Spinal cord (tissue), 9 donors: ENCODE measurements at regions not wholly inside any gene's neighbourhood (a gene's known extent, or its start where the extent isn't known, plus 50 kb on each side); places are given as distances from the start of the nearest gene placed in this dataset.
"Not testable (repeated sequence)": the region's sequence is repeated elsewhere in the genome, so short reads cannot be mapped to it uniquely, and the experiment has no call there.

ENCODE experiments used
- DNase-seq, 6 donors: peaks; one replicate each; pipeline versions ENCODE4 v3.0.0 to v3.0.0-alpha.2; 2013 to 2015; ENCODE audit warnings: low spot score in 6 of 6, low read depth in 4 of 6
- H3K27ac ChIP-seq: one replicate; pipeline ENCODE4 v1.5.1; 2013; ENCODE audit warnings: low read depth, low read length, control low read depth
- H3K27me3 ChIP-seq: one replicate; pipeline ENCODE4 v1.6.1; 2013; ENCODE audit warnings: low read length; ENCODE audit not compliant: control insufficient read depth, insufficient read depth
- H3K36me3 ChIP-seq: one replicate; pipeline ENCODE4 v1.6.1; 2013; ENCODE audit warnings: low read length; ENCODE audit not compliant: control insufficient read depth, insufficient read depth
- H3K4me1 ChIP-seq: one replicate; pipeline ENCODE4 v1.6.1; 2013; ENCODE audit warnings: low read length; ENCODE audit not compliant: control insufficient read depth, insufficient read depth
- H3K4me3 ChIP-seq: one replicate; pipeline ENCODE4 v1.5.1; 2013; ENCODE audit warnings: low read depth, low read length, control low read depth
- H3K9me3 ChIP-seq: one replicate; pipeline ENCODE4 v1.6.1; 2013; ENCODE audit warnings: low read length; ENCODE audit not compliant: control insufficient read depth, insufficient read depth
- WGBS: methylation state at CpG from one replicate; pipeline ENCODE4 v1.1.5; 2013; ENCODE audit warnings: missing lambda C conversion rate; ENCODE audit not compliant: insufficient coverage; 5-methylcytosine and 5-hydroxymethylcytosine counted together
- donor health status: healthy.

- DNase-seq, result no peak
- 82% methylated on average over 10 of the region's 11 CpGs for WGBS
- H3K36me3 ChIP-seq, result no peaks in the 10 kb centered on the region
- no peak overlapping the region for H3K4me3 ChIP-seq
- H3K27me3 ChIP-seq, result no peaks in the 10 kb centered on the region
- H3K4me1 ChIP-seq, result peaks cover 9% of the 10 kb centered on the region
- H3K9me3 ChIP-seq, result peaks cover 2% of the 10 kb centered on the region
- no peak overlapping the region for H3K27ac ChIP-seq
These were observed 87.9 kb downstream of the ADAMTS15 start for GRCh38 chr11:130536106-130537040.

GRCh38 chr11:130539680-130540079 is 91.2 kb downstream of the ADAMTS15 start:
- H3K4me3 ChIP-seq, H3K4me1 ChIP-seq: not testable (repeated sequence)
- WGBS, result 100% methylated on average over 1 of the region's 1 CpG

GRCh38 chr11:130544266-130544665 is 95.8 kb downstream of the ADAMTS15 start:
- H3K4me1 ChIP-seq, result no peaks in the 10 kb centered on the region

More at GRCh38 chr11:130539680-130540079, 91.2 kb downstream of the ADAMTS15 start:
- not testable (repeated sequence) for H3K27ac ChIP-seq, H3K36me3 ChIP-seq, H3K27me3 ChIP-seq, DNase-seq, H3K9me3 ChIP-seq

GRCh38 chr11:130545449-130546072 is 97.1 kb downstream of the ADAMTS15 start:
- 100% methylated on average over 1 of the region's 4 CpGs for whole genome bisulfite sequencing
- H3K9me3 ChIP-seq, result peaks cover 2% of the 10 kb centered on the region

More at GRCh38 chr11:130544266-130544665, 95.8 kb downstream of the ADAMTS15 start:
- DNase-seq, result no peak
- H3K27ac ChIP-seq, result no peak overlapping the region
- H3K4me3 ChIP-seq, result no peak overlapping the region
- 63% methylated on average over 1 of the region's 2 CpGs for WGBS
- peaks cover 2% of the 10 kb centered on the region for H3K9me3 ChIP-seq
- H3K36me3 ChIP-seq, result no peaks in the 10 kb centered on the region
- H3K27me3 ChIP-seq, result no peaks in the 10 kb centered on the region

GRCh38 chr11:130546438-130546837 is 98.0 kb downstream of the ADAMTS15 start:
- no peak overlapping the region for H3K4me3 ChIP-seq
- no peak overlapping the region for H3K27ac ChIP-seq
- no peaks in the 10 kb centered on the region for H3K9me3 ChIP-seq
- no peaks in the 10 kb centered on the region for H3K36me3 ChIP-seq
- no peaks in the 10 kb centered on the region for H3K4me1 ChIP-seq
- DNase-seq, result no peak
- H3K27me3 ChIP-seq, result no peaks in the 10 kb centered on the region
- WGBS, result 93% methylated on average over 7 of the region's 7 CpGs

More at GRCh38 chr11:130545449-130546072, 97.1 kb downstream of the ADAMTS15 start:
- Histone ChIP-seq H3K27ac (no peak overlapping the region), H3K4me1 (no peaks in the 10 kb centered on the region), H3K4me3 (no peak overlapping the region), H3K27me3 (no peaks in the 10 kb centered on the region), H3K36me3 (no peaks in the 10 kb centered on the region)
- no peak for DNase-seq

- Histone ChIP-seq H3K4me1 (no peaks in the 10 kb centered on the region), H3K27ac (no peak overlapping the region), H3K36me3 (no peaks in the 10 kb centered on the region), H3K27me3 (no peaks in the 10 kb centered on the region), H3K9me3 (no peaks in the 10 kb centered on the region), H3K4me3 (no peak overlapping the region)
- no peak for DNase-seq
- WGBS, result 96% methylated on average over 27 of the region's 33 CpGs
These were observed 98.7 kb downstream of the ADAMTS15 start for GRCh38 chr11:130546901-130547694.

- peaks cover under 1% of the 10 kb centered on the region for H3K4me1 ChIP-seq
- no peak overlapping the region for H3K4me3 ChIP-seq
- no peaks in the 10 kb centered on the region for H3K9me3 ChIP-seq
- 86% methylated on average over 6 of the region's 7 CpGs for WGBS
- DNase-seq, result no peak
- H3K36me3 ChIP-seq, result no peaks in the 10 kb centered on the region
- H3K27ac ChIP-seq, result no peak overlapping the region
- H3K27me3 ChIP-seq, result no peaks in the 10 kb centered on the region
These were observed 99.5 kb downstream of the ADAMTS15 start for GRCh38 chr11:130547761-130548490.

GRCh38 chr11:130548491-130548833 is 100.0 kb downstream of the ADAMTS15 start:
- Histone ChIP-seq H3K27me3 (no peaks in the 10 kb centered on the region), H3K4me1 (peaks cover 4% of the 10 kb centered on the region), H3K9me3 (no peaks in the 10 kb centered on the region), H3K27ac (no peak overlapping the region), H3K36me3 (no peaks in the 10 kb centered on the region), H3K4me3 (no peak overlapping the region)
- DNase-seq, result no peak
- no CpG with 5 or more reads among the region's 1 CpG for WGBS

- WGBS, result 78% methylated on average over 4 of the region's 4 CpGs
- Histone ChIP-seq H3K27ac (no peak overlapping the region), H3K4me3 (no peak overlapping the region), H3K36me3 (no peaks in the 10 kb centered on the region), H3K9me3 (no peaks in the 10 kb centered on the region), H3K27me3 (no peaks in the 10 kb centered on the region), H3K4me1 (peaks cover 4% of the 10 kb centered on the region)
- DNase-seq, result no peak
These were observed 101.1 kb downstream of the ADAMTS15 start for GRCh38 chr11:130549393-130549999.
